K562 (cell line): ENCODE measurements at regions not wholly inside any gene's neighbourhood (a gene's known extent, or its start where the extent isn't known, plus 50 kb on each side); places are given as distances from the start of the nearest gene placed in this dataset.

Source experiments
- ATAC-seq: fragments of 200-7000 bp; cut with Tn5 transposase; 3 replicates; pipeline ENCODE4 v1.9.1; 2020; ENCODE audit warnings: moderate library complexity
- BruUV-seq: library from RNA; stranded (reverse); fragments of 400-500 nt; replicated peaks from 2 replicates; lab custom pipeline; 2021; lab: Mats Ljungman, UMichigan
- CTCF ChIA-PET: fragments of 300-600 bp; formaldehyde crosslinking; extraction: SDS; loops from one replicate; lab custom pipeline; 2021; ENCODE audit warnings: low intra/inter-chr PET ratio; lab: Yijun Ruan, JAX
- POLR2A ChIA-PET: fragments of 300-600, 350-650 bp; sonication (Branson Sonifier 250); formaldehyde crosslinking; extraction: SDS; loops from one replicate; lab custom pipeline; 2021; ENCODE audit warnings: antibody characterized with exemption, inconsistent platforms; lab: Yijun Ruan, JAX
- DNase-seq, 4 experiments: peaks; one replicate each; pipeline versions ENCODE4 v3.0.0 to v3.0.0-alpha.2; 2011 to 2018; ENCODE audit warnings: low spot score in 3 of 4, mixed read lengths in 3 of 4; ENCODE audit errors: extremely low read depth in 1 of 4
- FAIRE-seq: peaks from 2 replicates; lab custom pipeline; 2011; peaks lifted over from hg19 to GRCh38; lab: Jason Lieb, UNC
- H2AFZ ChIP-seq: 2 replicates; pipeline ENCODE4 v1.6.0; 2011; ENCODE audit warnings: low read depth, low read length, control low read depth, inconsistent platforms
- H3K27ac ChIP-seq: fragments of 200-600 bp; 3 replicates; pipeline ENCODE4 v1.8.0; 2011; ENCODE audit warnings: low read depth, mild to moderate bottlenecking, control low read depth, inconsistent platforms, low read length, moderate library complexity, mixed read lengths; ENCODE audit errors: extremely low read depth
- H3K27me3 ChIP-seq, 2 experiments: fragments of 300-600 bp in 1 of 2; 2 replicates in 1 of 2; 3 replicates in 1 of 2; pipeline versions ENCODE4 v1.6.0 to v1.8.0; 2011; ENCODE audit warnings: inconsistent platforms in 2 of 2, low read length in 2 of 2, mild to moderate bottlenecking in 1 of 2, mixed read lengths in 1 of 2, moderate library complexity in 1 of 2; ENCODE audit not compliant: control insufficient read depth in 2 of 2, insufficient read depth in 2 of 2
- H3K36me3 ChIP-seq: fragments of 300-600 bp; 3 replicates; pipeline ENCODE4 v1.8.0; 2011; ENCODE audit warnings: mild to moderate bottlenecking, low read length, inconsistent platforms; ENCODE audit not compliant: control insufficient read depth, insufficient read depth
- H3K4me1 ChIP-seq, 2 experiments: fragments of 200-600 bp in 1 of 2; replicated peaks in 1 of 2; 2 replicates in 1 of 2; 3 replicates in 1 of 2; pipeline versions ENCODE4 v1.5.1 to v1.8.0; 2011; ENCODE audit warnings: inconsistent platforms in 2 of 2, low read length in 2 of 2, mild to moderate bottlenecking in 1 of 2, mixed read lengths in 1 of 2, moderate library complexity in 1 of 2; ENCODE audit not compliant: control insufficient read depth in 2 of 2, insufficient read depth in 2 of 2
- H3K4me2 ChIP-seq: 2 replicates; pipeline ENCODE4 v1.6.1; 2011; ENCODE audit warnings: low read length, control low read depth, inconsistent platforms, mixed read lengths; ENCODE audit not compliant: insufficient read depth
- H3K4me3 ChIP-seq: fragments of 200-600 bp; sonication (generic), shearing (Covaris generic); 2 replicates; pipeline ENCODE4 v1.5.1; 2016; ENCODE audit warnings: control low read depth, inconsistent platforms
- H3K79me2 ChIP-seq: fragments of 200-600 bp; 3 replicates; pipeline ENCODE4 v1.8.0; 2011; ENCODE audit warnings: low read length, inconsistent platforms; ENCODE audit not compliant: control insufficient read depth, insufficient read depth
- H3K9ac ChIP-seq, 2 experiments: 2 replicates each; pipeline versions ENCODE4 v1.6.0 to v1.6.1; 2011; ENCODE audit warnings: low read depth in 2 of 2, low read length in 2 of 2, control low read depth in 1 of 2, inconsistent platforms in 1 of 2, mild to moderate bottlenecking in 1 of 2, mixed read lengths in 1 of 2; ENCODE audit not compliant: insufficient read depth in 1 of 2
- H3K9me1 ChIP-seq: one replicate; pipeline ENCODE4 v1.6.0; 2011; ENCODE audit warnings: inconsistent platforms, mild to moderate bottlenecking, low read length, moderate library complexity; ENCODE audit not compliant: control insufficient read depth, insufficient read depth
- H3K9me3 ChIP-seq: replicated peaks from 2 replicates; pipeline ENCODE4 v1.5.1; 2011; ENCODE audit warnings: low read depth, low read length, inconsistent platforms; ENCODE audit not compliant: control insufficient read depth, insufficient read depth
- H4K20me1 ChIP-seq: replicated peaks from 2 replicates; pipeline ENCODE4 v1.6.1; 2011; ENCODE audit warnings: low read length, inconsistent platforms, mixed read lengths; ENCODE audit not compliant: control insufficient read depth, insufficient read depth
- CBX1 ChIP-seq: sonication (generic); IDR thresholded peaks from 2 replicates; pipeline ENCODE4 v1.6.1; 2016; ENCODE audit warnings: antibody characterized with exemption, low read depth, mild to moderate bottlenecking
- WGBS: fragments of 100-300 bp; shearing (Covaris generic); methylation state at CpG from one replicate; pipeline ENCODE4 v1.1.6; 2016; ENCODE audit warnings: low coverage, mixed read lengths; ENCODE audit not compliant: insufficient coverage; ENCODE audit errors: missing lambda C conversion rate; 5-methylcytosine and 5-hydroxymethylcytosine counted together
- in situ Hi-C: fragments of 300-500 bp; cut with MboI; formaldehyde crosslinking; loops from 4 replicates; pipeline ENCODE4 v1.15.0; 2018; ENCODE audit warnings: inconsistent platforms, mixed read lengths
- intact Hi-C: fragments of 100-400 bp; cut with micrococcal nuclease; formaldehyde crosslinking; loops from 2 replicates; pipeline ENCODE4 v1.14.2; 2022
- TF ChIP-seq, protein P1 (sequence below): fragments of 250-450 bp; sonication (Bioruptor Pico); IDR thresholded peaks from 2 replicates; pipeline ENCODE4 v1.5.0; 2021; ENCODE audit warnings: mild to moderate bottlenecking, moderate library complexity

DNA sequence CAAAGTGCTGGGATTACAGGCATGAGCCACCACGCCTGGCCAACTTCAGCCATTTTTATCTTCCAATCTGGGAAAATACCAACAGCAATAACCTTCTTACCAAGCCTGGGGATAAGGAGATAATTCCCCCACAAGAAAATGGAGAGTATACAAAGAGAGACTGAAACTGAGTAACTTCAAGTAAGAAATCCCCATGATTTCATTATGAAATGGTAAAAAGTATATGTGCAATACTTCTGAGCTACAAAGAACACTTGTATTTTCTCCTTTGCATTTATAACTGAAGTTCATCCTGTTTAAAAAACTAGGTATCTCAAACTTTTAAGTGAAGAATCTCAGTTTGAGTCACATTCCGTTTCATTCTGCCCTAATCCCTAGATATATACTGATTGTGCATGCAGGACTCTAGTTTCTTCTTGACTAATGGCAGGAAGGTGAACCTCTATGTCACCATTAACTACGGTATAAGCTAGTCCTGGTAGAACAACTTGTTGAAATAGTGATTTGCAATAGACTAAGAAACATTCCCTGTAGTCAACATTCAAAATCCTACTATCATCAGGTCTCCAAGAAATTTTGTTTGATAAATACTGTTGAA lies 2071.4 kb downstream of the MAT2B start:
- DNase-seq (no peak), ATAC-seq (no peak), FAIRE-seq (no peak)
- intact Hi-C loops = no loop called here
- H3K27ac ChIP-seq = no peak overlapping the region
- CTCF ChIA-PET = no interaction called here
- no peak overlapping the region for H3K4me3 ChIP-seq
- H3K9me3 ChIP-seq = no peaks in the 10 kb centered on the region
- 0% methylated on average over 3 of the region's 3 CpGs for WGBS
- in situ Hi-C loops = no loop called here
- no peaks in the 10 kb centered on the region for H3K79me2 ChIP-seq
- H4K20me1 ChIP-seq = no peaks in the 10 kb centered on the region
- H2AFZ ChIP-seq = no peak overlapping the region
- H3K9me1 ChIP-seq = no peaks in the 10 kb centered on the region
- no peak for TF ChIP-seq CBX1
- TF ChIP-seq, protein P1, sequence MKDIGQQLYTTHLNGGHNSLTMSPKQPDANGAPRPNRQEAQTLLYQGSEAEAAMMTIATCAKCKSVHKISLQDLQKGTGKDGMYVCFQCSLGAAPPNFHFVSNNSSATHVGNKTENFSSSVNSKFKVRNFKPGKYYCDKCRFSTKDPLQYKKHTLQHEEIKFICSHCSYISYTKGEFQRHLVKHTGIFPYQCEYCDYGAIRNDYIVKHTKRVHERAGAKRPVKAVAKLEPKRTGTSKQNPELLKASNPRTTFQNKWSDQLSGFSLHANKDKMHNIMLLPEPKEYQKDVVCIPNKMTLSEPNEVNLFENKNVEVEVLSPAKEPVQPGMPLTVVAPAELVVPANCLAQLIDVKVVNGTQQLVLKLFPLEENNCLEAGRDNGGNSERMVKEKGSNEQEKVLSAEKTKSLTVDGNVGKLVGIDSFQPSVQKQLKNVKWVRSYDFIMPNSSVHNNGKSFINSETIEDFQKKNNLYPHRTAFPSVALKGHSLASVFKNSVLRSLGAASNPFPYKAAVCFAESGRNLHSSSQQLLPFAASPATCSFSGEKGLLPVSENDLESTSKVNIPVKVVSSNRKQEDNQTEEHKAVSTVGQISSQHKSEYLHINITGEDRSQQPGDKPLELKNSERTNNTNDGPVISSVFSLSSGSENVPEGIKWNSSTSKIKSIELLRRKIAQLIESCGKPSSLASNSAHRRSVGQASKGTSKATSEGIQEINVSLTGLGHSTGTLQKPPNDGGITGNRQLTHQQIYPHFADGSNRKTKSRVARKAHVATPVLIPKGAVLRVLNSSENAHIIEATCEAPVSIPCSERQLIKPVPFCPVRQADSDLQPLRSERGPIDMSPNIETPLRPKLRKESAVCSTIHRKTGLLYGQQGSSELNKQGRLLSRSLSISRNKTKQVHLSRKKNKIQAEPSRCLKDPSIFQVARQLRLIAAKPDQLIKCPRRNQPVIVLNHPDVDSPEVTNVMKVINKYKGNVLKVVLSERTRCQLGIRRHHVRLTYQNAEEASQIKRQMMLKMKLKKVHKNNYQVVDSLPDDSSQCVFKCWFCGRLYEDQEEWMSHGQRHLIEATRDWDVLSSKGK (CRISPR knock-in tag) = no peak
- no peaks in the 10 kb centered on the region for H3K36me3 ChIP-seq
- POLR2A ChIA-PET = no interaction called here
- no peaks in the 10 kb centered on the region for H3K4me1 ChIP-seq
- no peak overlapping the region for H3K4me2 ChIP-seq
- no peaks in the 10 kb centered on the region for H3K27me3 ChIP-seq
- no peak overlapping the region for H3K9ac ChIP-seq
- BruUV-seq = no TSS peak
